CMK (cell line): ENCODE measurements at regions not wholly inside any gene's neighbourhood (a gene's known extent, or its start where the extent isn't known, plus 50 kb on each side); places are given as distances from the start of the nearest gene placed in this dataset.
"Not testable (repeated sequence)": the region's sequence is repeated elsewhere in the genome, so short reads cannot be mapped to it uniquely, and the experiment has no call there.

Experiments
- DNase-seq: peaks from one replicate; pipeline ENCODE4 v3.0.0-alpha.2; 2010; ENCODE audit warnings: low read depth

DNA sequence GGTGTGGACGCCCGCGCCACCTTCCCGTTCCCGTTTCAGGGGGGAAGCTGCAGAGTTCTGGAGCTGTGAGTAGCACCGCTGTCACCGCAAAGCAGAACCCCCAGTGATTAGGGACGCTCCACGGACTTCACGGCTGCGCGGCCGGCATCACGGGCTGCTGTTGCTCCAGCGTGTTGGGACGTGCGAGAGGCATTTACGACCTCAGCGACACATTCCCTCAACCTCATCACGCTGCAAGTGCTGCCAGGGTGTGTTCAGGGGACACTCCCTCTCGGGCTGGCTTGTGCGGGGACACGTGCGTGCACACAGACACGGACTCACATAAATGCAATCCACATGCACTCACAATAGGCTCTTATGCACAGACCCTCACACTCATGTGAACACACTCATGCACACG is 187.9 kb downstream of the NPIPB11 start:
- DNase-seq, result not testable (repeated sequence)

DNA sequence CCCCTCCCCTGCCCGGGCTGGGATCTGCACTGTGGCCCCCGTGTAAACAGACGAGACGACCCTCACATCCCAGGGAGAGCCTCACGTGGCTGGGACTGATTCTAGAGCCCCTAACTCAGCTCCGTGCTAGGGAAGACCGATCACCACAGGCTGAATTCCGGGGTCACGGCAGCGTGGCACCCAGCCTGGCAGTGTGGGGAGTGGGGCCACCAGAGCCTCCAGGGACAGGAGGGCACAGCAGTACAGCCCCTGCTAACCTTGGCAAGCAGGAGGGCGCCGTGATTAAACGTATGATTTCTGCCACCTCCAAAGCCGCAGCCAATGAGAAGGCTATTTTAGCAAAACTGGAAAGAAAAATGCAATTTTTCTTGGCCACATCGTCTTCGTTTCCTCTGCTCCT is 188.3 kb downstream of the NPIPB11 start:
- DNase-seq, result not testable (repeated sequence)

DNA sequence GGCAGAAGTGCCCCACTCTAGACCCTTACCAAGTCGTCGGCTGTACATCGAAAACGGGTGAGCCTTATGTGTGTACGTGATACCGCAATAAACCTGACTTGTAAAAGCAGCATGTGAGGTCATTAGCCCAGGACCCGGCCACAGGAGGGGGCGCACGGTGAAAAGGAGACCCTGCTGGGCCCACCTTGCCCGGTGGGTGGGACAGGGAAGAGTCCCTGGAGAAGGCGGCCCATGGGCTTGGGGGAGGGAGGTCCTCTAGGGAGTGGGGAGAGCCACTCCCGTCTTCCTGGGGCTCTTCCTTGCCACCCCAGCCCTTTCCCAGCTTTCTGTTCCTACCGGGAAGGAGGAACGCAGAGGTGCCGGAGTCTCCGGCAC is 188.8 kb downstream of the NPIPB11 start:
- DNase-seq, result not testable (repeated sequence)

DNA sequence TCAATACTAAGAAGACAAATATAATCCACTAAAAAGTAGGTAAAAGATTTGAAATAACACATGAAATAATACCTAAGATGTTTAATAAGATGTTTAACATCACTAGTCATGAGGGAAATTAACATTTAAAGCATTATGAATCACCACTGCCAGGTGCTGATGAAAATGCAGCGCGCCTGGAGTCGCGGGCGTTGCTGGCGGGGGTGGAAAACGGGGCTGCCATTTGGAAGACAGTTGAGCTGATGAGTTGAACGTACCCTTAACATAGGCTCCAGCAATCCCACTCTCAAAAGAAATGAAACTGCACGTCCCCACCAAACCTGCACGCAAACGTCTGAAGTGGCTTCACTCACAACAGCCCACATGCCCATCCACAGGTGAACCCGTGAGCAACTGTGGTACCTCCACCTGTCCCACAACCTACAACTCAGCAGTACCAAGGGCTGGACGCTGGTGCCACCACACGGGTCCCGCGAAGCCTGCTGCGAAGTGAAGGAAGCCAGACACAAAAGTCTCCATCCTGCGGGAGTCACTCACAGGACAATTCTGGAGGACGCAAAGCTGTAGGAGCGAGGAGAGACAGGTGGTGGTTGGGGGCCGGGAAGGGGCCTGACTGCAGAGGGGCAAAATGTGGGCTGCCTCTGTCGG is 189.3 kb downstream of the NPIPB11 start:
- not testable (repeated sequence) for DNase-seq

DNA sequence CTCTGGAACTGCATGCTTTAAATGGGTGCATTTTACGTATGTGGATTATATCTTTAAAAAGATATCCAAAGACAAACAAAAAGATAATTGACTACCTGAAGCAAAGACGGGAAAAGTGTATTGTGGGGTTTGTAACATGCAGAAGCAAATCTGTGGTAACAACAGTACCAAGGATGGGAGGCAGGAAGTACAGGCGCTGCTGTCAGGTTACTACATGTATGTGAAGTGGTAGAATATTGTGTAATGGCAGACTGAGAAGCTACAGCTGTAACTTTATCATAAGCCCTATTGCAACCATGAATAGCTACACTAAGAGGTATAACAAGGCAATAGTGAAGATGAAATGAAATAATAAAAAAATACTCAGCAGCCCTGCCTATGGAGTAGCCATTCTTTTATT is 192.7 kb downstream of the NPIPB11 start:
- not testable (repeated sequence) for DNase-seq

DNA sequence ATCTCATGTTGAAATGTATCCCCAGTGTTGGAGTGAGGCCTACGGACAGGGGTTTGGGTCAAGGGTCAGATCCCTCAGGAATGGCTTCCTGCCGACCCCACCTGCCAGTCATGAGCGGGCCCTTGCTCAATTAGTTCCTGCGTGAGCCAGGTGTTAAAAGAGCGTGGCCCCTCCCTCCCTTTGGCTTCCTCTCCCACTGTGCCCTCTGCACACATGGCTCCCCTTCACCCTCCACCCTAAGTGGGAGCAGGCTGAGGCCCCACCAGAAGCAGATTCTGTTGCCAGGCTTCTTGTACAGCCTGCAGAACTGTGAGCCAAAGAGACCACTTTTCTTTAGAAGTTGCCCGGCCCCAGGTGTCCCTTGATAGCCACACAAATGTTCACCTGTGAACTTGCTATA is 193.3 kb downstream of the NPIPB11 start:
- not testable (repeated sequence) for DNase-seq

DNA sequence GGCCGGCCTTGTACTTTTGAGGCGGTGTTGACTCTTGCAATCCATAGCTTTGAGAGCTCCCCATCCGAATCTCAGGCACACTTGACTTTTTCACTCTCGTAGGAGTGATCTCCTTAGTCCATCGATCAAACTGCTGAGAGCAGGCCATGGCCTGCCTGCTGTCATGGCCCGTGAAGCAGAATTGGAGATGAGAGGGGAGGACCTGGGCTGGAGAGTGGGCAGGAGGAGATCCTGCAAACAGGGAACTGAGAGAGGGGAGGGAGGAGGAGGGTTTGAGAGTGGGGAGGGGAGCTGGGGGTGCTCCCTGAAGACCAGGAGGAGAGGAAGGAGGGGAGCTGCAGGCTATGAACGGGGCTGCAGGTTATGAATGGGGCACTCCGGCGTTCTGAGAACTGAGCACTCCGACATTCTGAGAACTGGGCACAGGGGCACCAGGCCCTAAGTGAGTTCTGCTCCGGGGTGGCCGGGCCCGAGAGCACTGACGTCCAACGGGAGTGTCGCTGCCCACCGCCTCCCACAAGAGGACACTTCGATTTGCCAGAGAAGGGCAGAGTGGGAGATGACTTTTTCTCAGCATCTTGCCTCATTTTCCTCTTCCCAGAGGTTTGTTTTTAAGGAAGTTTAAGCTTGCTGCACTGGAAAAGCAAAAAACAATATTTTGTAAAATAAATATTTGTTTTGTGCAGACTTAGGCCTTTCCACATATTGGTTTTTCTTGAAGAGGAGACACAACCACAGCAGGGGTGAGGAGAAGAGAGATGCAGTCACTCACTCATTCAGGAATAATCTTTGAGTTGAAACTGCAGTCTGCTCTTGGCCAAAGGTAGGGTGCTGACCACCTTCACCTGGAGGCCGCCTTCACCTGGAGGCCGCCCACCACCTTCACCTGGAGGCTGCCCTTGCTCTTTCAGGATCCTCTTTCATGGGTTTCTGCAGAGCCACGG is 194.2 kb downstream of the NPIPB11 start:
- DNase-seq, result not testable (repeated sequence)

DNA sequence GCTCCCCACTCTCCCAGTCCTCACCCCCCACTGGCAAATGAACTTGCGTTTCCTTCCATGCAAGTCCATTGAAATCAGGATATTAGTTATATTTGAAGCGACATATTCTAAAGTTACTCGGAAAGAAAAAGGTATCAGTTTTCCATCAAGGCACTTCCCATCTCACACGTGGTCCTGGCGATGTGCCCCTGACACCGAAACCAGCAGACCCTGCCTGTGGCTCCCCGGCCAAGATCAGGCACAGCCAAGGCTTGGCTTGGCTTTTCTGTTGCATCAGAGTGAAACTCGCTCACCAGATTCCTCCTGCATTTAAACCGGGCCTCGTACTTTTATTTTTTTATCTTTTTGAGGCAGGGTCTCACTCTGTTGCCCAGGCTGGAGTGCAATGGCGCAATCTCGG is 195.1 kb downstream of the NPIPB11 start:
- DNase-seq, result not testable (repeated sequence)

DNA sequence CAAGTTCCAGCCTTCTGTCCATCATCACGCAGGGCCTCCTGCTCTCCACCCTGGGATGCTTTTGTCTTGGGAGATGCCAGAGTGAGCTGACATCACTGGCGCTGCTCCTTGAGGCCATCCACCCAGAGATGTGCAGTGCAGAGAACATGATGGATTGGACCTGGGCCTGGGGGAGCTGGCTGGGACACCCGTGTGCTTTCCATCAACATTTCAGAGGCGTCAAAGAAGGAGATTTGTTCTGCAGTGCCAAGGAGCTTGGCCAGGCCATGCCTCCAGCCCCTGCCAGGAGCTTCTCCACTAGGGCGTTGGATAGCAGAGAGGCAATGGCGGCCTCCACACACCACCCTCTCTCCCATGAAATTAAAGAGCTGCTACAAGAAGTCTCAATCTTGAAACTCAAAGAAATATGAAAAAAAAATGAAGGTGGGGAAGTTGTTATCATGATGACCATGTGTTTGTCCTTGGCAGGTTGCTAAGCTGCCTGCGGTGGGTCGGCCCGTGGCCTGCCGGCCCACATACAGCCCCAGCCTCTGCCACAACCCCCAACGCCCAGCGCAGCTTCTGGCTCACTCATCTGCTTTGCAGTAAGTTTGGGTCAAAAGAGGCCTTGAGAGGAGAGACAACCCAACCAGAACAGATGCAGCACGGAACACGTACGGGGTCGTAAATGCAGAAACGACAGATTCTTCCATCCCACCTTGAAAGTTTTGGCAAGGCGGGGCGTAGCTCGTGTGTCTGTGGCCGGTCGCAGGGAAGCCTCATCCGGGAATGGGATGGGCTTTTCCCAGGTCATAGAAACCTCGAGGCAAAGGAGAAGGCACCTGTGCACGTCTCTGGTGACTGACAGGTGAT is 196.0 kb downstream of the NPIPB11 start:
- not testable (repeated sequence) for DNase-seq

DNA sequence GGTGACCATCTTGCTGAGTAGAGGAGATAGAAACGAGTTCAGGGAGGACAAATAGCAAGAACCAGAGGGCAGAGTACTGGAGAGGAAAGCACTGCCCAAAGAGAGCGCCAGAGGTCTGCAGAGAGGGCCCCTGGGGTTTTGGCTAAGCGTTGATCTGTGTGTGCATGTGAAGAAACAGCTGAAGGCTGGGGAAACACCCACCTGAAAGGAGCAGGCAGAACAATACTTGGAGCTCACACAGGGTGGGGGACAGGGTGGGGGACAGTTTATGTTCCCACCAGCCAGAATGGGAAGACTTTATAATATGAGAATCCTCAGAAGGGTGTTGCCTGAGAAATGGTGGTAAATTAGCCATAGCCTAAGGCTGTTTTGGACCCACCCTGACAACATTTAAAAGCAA is 200.4 kb downstream of the NPIPB11 start:
- DNase-seq, result not testable (repeated sequence)

DNA sequence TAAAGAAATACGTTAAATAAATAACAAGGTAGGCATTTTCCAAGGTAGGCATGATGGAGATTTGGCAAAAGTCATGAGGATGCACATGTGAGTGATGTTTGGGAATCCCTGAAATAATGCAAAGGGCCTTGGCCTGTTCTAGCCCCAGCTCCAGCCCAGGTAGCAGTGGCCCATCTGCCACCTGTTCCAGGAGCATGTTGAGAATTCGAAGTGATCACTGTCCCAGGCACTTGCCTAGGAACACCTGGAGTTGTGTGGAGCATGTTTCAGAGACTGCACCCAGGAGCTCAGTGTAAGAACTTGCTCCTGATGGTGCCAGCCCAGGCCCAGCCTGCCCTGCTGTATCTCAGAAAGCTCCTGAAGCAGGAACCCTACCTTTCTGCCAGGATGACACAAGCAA is 201.4 kb downstream of the NPIPB11 start:
- DNase-seq, result not testable (repeated sequence)

DNA sequence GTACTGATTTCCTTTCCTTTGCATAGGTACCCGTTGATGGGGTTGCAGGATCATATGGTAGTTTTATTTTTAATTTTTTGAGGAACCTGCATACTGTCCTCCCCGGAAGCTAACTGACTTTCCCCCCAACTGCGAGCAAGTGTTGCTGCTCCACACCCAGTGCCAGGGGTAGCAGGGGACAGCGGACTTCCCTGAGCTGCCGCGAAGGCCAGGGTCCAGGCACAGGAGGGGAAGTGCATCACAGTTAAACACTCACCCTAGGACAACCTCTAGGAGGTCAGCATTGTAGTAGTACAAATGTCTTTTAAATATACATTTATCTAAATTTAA is 201.7 kb downstream of the NPIPB11 start:
- no peak for DNase-seq

DNA sequence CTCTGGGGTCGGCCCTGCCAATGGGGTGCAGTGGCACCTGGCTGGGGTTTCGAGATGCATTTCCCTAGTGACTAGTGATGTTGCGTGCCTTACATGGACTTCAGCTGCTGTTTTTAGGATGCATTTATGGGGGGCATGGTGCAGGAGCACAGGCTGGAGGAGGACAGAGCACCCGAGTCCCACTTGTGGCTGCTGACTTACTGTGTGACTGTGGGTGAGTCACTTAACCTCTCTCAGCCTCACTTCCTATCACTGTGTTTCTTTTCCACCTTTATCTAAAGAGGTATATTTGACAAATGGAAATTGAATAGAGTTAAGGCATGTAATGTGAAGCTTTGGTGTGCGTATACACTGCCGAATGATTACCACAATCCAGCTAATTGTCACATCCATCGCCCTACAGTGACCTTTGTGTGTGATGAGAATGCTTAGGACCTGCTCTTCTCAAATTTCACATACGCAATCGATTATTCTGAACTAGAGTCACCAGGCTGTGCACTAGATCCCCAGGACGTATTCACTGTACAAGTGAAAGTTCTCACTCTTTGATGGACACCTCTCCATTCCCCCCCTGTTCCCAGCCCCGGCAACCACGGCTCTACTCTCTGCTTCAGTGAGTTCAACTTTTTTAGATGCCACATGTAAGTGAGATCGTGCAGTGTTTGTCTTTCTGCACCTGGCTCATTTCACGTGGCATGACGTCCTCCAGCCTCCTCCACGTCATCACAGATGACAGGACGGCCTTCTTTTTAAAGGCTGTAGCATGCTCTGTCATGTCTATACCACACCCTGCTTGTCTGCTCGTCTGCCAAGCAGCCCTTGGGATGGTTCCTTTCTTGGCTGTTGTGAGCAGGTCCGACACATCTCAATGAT is 202.3 kb downstream of the NPIPB11 start:
- DNase-seq, result not testable (repeated sequence)

DNA sequence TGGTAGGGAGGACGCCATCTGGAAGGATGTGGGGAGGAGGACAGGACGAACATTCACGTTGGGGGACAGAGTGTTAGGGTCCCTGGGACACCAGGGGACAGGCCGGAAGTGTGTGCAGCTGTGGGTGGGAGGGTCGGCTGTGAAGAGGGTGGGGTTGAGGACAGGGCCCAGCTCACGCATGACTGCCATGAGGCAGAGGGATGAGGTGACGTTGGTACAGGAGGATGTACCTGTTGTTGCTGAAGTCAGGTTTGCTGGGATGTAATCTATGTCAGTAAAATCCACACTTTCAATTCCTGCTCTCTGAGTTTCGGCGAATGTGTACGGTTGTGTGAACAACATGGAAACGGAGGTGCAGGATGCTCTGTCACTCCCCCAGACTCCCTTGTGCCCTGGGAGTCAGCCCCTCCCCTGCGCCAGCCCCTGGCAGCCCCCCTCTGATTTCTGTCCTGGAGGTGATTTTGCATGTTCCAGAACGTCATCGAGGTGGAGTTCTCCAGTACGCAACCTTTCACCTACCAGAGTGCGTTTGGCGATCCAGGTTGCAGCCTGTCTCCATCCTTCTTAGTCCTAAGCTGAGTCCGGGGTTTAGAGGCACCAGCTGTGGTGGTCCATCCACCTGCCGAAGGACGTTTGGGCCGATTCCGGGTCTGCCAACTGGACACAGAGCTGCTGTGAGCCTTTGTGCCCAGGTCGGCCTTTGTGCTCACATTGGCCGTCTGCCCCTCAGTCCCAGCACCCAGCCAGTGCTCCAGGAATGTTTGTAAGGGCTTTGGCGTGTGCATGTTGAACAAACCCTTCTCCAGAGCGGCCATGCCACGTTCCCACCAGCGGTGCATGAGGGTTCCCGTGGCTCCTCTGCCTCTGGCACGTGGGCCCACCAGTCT is 203.2 kb downstream of the NPIPB11 start:
- DNase-seq, result not testable (repeated sequence)

DNA sequence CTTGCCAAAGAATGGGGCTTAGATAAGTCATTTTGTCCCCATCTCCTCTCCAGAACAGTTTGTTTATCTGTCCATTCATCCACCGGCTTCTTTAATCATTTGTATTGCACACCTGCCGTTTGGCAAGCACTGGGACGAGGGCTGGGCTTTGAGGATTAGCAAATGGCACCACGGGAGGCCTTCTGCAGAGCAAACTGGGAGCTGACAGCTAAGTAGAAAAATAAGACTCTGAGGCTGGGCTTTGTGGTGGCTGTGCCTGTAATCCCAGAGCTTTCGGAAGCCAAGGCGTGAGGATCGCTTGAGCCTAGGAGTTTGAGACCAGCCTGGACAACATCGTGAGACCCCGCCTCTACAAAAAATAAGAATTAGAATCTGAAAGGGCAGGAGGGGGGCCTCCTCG is 203.9 kb downstream of the NPIPB11 start:
- DNase-seq, result not testable (repeated sequence)

DNA sequence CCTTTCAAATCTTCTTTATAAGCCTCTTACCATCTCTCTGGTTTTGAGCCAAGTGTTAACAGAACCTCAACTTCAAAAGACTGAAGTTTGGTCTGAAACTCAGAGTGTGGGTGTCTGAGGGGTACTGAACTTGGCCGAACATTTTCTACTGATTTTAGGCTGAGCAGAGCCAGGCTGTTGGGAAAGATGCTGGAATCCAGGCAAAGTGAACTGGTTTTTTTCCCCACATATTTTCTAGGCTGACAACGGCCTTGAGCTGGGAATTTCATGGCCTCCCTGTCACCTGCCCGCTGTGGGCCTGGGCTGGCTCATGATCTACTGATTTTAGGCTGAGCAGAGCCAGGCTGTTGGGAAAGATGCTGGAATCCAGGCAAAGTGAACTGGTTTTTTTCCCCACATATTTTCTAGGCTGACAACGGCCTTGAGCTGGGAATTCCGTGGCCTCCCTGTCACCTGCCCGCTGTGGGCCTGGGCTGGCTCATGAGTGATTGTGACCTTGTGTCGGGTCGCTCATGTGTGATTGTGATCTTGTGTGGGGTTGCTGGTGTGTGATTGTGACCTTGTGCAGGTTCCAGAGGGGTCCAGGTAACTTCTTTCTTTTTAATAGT is 204.4 kb downstream of the NPIPB11 start:
- not testable (repeated sequence) for DNase-seq

DNA sequence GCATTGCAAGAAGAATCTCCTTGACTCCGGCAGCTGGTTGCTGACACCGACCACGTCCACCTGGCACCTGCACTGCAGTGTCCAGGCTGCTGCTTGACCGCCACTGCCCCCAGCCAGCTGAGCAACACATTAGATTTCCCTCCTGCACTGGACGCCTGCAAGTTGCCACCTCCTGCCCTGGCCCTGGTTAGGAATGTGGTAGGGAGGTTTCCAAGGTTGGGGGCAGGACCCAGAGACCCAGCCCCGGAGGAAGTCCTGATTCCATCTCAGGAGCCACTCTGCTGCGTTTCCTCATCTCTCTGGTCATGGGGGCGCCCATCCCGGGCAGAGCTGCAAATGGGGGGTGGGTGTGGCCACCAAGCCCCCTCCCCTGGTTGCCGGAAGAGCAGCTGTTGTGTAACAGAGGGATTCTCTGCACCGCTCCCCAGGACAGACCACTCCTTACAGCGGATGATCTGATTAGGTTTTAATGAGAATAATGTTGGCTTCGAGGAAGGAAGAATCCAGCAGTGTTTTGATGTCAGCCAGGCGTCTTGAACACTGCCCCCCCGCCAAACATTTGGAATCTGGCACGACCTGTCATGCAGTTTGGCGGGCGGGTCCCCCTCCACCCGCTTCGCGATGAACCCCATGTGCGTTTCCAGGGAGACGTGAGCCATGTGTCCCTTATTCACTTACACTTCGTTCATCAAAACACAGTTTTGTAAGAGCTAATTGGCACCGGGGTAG is 205.1 kb downstream of the NPIPB11 start:
- DNase-seq, result not testable (repeated sequence)

DNA sequence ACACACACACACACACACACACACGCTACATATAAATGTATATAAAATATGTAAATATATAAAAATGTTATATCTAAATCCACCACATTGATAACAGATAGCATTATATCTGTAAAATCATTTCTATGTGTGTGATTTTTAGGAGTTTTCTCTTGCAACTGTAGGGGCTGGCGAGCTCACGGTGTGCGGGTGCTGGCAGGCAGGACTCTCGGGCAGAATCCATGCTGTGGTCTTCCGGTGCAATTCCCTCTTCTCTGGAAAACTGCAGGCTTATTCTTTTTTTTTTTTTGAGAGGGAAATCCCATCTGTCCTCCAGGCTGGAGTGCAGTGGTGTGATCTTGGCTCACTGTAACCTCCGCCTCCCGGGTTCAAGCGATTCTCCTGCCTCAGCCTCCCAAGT is 205.8 kb downstream of the NPIPB11 start:
- DNase-seq, result not testable (repeated sequence)

DNA sequence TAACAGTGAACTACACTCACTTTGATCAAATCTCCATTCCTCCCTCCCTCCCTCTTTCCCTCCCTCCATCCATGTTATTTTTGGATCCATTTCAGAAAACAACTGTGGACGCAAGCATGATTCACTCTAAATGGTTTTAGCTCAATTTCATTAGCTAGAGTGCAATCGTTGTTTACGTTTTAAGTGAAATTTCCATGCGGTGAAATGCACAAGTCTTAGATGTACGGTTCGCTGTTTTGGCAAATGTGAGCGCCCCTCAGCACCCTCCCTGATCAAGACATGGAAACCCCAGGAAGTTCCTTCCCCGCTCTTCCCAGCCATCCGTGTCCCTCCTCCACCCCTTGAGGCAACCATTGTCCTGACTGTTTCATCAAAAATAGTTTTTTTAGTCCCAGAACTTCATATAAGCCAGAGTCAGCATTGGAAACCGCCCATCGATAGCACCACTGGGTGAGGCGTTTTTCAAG is 206.3 kb downstream of the NPIPB11 start:
- DNase-seq, result not testable (repeated sequence)
